Nephron (organoid): ENCODE measurements at regions not wholly inside any gene's neighbourhood (a gene's known extent, or its start where the extent isn't known, plus 50 kb on each side); places are given as distances from the start of the nearest gene placed in this dataset.

Experiments used
- H3K27ac Mint-ChIP-seq, 3 experiments: 2 replicates each; pipeline ENCODE4 v1.8.0; 2020; ENCODE audit warnings: mixed read lengths in 3 of 3, mild to moderate bottlenecking in 2 of 3, moderate library complexity in 1 of 3
- H3K27me3 Mint-ChIP-seq: 2 replicates; pipeline ENCODE4 v1.8.0; 2021; ENCODE audit warnings: low read depth, mild to moderate bottlenecking, moderate library complexity, mixed read lengths
- H3K36me3 Mint-ChIP-seq: 2 replicates; pipeline ENCODE4 v1.8.0; 2020; ENCODE audit warnings: low read depth, mixed read lengths
- H3K4me1 Mint-ChIP-seq: 2 replicates; pipeline ENCODE4 v1.8.0; 2020; ENCODE audit warnings: mixed read lengths
- H3K4me3 Mint-ChIP-seq, 3 experiments: 2 replicates each; pipeline ENCODE4 v1.8.0; 2020; ENCODE audit warnings: mild to moderate bottlenecking in 3 of 3, mixed read lengths in 3 of 3, moderate library complexity in 2 of 3
- H3K9me3 Mint-ChIP-seq: 2 replicates; pipeline ENCODE4 v1.8.0; 2020; ENCODE audit warnings: mixed read lengths
- TF ChIP-seq, protein P1 (sequence below), 3 experiments: fragments of 200-600 bp; sonication (generic); IDR thresholded peaks; one replicate each; pipeline ENCODE4 v1.5.0; 2021; ENCODE audit warnings: antibody characterized with exemption in 3 of 3; ENCODE audit not compliant: unreplicated experiment in 3 of 3

DNA sequence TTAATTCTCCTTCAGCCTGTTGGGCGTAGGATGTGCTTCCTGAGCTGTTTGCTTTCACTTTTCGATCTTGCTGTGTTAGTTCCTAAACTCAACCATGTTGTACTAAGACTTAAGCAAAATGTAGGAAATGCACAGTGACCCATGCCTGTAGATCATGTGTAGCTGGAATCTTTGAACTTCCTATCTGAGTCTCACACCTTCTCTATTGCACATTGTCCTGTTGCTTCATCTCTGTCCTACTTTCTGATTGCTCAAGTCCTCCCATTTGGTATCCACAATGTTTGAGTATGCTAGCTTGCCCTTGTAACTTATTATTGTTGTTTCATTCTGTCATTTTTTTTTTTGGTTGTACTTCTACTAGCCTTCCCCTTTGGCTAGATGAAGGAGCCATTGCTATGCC, 239.6 kb downstream of the PPP1R2C start:
- Mint-ChIP-seq H3K36me3 (no peaks in the 10 kb centered on the region), H3K27me3 (no peaks in the 10 kb centered on the region), H3K27ac (no peak overlapping the region), H3K4me1 (no peaks in the 10 kb centered on the region), H3K9me3 (no peaks in the 10 kb centered on the region), H3K4me3 (no peak overlapping the region)
- TF ChIP-seq, protein P1, sequence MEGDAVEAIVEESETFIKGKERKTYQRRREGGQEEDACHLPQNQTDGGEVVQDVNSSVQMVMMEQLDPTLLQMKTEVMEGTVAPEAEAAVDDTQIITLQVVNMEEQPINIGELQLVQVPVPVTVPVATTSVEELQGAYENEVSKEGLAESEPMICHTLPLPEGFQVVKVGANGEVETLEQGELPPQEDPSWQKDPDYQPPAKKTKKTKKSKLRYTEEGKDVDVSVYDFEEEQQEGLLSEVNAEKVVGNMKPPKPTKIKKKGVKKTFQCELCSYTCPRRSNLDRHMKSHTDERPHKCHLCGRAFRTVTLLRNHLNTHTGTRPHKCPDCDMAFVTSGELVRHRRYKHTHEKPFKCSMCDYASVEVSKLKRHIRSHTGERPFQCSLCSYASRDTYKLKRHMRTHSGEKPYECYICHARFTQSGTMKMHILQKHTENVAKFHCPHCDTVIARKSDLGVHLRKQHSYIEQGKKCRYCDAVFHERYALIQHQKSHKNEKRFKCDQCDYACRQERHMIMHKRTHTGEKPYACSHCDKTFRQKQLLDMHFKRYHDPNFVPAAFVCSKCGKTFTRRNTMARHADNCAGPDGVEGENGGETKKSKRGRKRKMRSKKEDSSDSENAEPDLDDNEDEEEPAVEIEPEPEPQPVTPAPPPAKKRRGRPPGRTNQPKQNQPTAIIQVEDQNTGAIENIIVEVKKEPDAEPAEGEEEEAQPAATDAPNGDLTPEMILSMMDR (IDR thresholded peaks at IDR 0.05; ENCODE audit: unreplicated experiment in 3 of 3), result no peak

DNA sequence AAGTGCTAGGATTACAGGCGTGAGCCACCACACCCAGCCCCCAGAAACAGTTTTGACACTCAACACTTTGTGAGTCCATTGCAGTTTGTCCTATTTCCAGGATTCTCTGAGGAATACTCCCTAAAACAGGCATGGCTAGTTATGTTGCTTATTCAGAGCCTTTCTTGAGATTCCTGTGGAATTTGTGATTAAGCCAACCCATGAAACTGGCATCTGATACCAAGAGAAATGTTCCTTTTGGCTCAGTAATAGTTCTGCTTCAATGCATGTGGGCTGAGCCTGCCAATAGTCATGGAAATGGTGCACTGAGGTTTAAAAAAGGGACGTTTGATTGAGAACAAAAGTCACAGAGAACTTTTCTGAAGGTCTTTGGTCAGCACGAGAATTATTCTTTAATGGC, 241.7 kb downstream of the PPP1R2C start:
- TF ChIP-seq, protein P1 (IDR thresholded peaks at IDR 0.05; ENCODE audit: unreplicated experiment in 3 of 3), result no peak
- Mint-ChIP-seq H3K9me3 (no peaks in the 10 kb centered on the region), H3K4me3 (no peak overlapping the region), H3K36me3 (no peaks in the 10 kb centered on the region), H3K4me1 (no peaks in the 10 kb centered on the region), H3K27me3 (no peaks in the 10 kb centered on the region), H3K27ac (no peak overlapping the region)

DNA sequence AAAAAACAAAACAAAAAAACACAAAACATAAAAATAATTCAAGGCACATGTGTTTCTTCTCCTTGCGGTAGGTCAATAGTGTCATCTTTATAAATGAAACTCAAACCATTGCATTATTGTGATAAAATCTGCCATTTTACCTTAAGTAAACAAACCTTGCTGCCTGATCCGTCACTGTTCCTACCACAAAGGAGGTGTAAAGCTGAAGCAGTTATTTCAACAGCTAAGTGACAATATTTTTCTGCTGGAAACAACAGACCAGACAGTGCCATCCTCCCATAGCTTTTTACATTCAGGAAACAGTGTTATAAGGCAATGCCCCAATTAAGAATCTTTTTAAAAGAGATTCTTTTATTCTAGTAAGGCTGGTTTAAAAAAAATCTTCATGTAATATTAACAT, 242.7 kb downstream of the PPP1R2C start:
- no peak overlapping the region for H3K4me3 Mint-ChIP-seq
- H3K27ac Mint-ChIP-seq, result no peak overlapping the region
- H3K4me1 Mint-ChIP-seq, result peaks cover 1% of the 10 kb centered on the region
- H3K9me3 Mint-ChIP-seq, result no peaks in the 10 kb centered on the region
- TF ChIP-seq, protein P1 (IDR thresholded peaks at IDR 0.05; ENCODE audit: unreplicated experiment in 3 of 3), result no peak
- no peaks in the 10 kb centered on the region for H3K36me3 Mint-ChIP-seq
- H3K27me3 Mint-ChIP-seq, result no peaks in the 10 kb centered on the region

GRCh38 chrX:42533761-42534160, 244.2 kb downstream of the PPP1R2C start:
- Mint-ChIP-seq H3K27ac (no peak overlapping the region), H3K36me3 (no peaks in the 10 kb centered on the region), H3K4me1 (peaks cover 8% of the 10 kb centered on the region), H3K27me3 (no peaks in the 10 kb centered on the region), H3K9me3 (no peaks in the 10 kb centered on the region), H3K4me3 (no peak overlapping the region)
- TF ChIP-seq, protein P1 (IDR thresholded peaks at IDR 0.05; ENCODE audit: unreplicated experiment in 3 of 3), result no peak

DNA sequence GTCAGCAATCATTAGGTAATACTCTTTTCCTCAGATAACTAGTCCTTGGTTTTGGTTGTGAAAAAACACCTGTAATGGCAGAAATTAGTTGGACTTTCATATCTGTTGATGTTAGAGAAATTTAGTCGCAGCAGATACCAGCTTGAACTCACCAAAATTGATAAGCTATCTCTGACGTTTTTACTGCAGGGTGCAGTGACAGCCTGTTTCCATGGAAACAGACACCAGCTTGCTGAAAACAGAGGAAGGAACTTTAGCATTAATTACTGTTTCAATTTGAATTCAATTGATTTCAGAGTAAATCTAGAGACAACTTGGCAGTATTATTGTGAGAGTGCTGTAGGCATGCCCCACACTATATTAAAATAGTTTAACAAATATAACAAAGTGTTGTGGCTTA, 246.5 kb downstream of the PPP1R2C start:
- Mint-ChIP-seq H3K9me3 (no peaks in the 10 kb centered on the region), H3K4me3 (no peak overlapping the region), H3K27ac (no peak overlapping the region), H3K36me3 (no peaks in the 10 kb centered on the region), H3K27me3 (no peaks in the 10 kb centered on the region), H3K4me1 (peaks cover 8% of the 10 kb centered on the region)
- TF ChIP-seq, protein P1 (IDR thresholded peaks at IDR 0.05; ENCODE audit: unreplicated experiment in 3 of 3), result no peak

DNA sequence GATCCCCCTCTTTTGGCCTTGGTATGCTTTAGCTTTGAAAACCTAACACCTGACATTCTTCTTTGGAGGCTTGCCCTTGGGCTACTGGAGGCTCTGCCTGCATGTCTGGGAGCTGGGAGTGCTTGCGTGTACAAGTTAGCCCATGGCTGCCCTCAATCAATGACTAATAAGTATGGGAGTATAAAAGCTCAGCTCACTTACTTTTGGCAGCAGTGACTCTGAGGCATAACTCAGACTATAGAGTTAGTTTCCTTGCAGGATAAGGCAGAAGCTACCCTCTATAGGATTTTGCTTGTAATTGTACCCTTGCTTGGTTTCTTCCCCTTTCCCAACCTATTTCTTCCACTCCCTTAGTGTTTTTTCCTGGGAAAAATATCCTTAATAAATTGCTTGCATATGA, 247.9 kb downstream of the PPP1R2C start:
- TF ChIP-seq, protein P1 (IDR thresholded peaks at IDR 0.05; ENCODE audit: unreplicated experiment in 3 of 3), result peak; percentile 16 to 32 (median 30)
- Mint-ChIP-seq H3K9me3 (no peaks in the 10 kb centered on the region), H3K4me3 (no peak overlapping the region), H3K4me1 (peaks cover 8% of the 10 kb centered on the region), H3K27ac (peak overlapping the region in 1 of 3 experiments; percentile 30), H3K27me3 (no peaks in the 10 kb centered on the region), H3K36me3 (no peaks in the 10 kb centered on the region)
